ENCODE measurements at regions not wholly inside any gene's neighbourhood (a gene's known extent, or its start where the extent isn't known, plus 50 kb on each side); places are given as distances from the start of the nearest gene placed in this dataset.

DNA sequence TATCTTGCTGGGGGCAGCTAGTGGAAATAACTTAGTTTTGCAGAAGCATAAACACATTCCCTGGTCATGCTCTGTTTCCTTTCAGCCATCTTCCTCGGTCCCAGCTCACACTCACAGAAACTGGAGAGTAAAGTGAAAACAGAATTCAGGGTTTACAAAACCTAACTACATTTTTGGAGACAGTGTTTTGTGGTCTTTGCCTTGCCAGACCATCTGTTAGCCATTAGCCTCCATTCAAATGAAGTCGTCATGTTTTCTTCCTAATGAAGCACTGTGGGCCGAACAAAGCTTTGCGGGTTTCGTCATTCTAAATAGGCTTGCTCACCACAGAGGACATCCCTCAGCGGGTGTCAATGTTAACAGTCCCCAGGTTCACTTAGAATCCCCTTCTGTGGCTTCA, 214.6 kb upstream of the TMEM72 start:
- no peaks in the 10 kb centered on the region for H3K9me1 ChIP-seq (ENCODE audit: control insufficient read depth, insufficient read depth, low read length)
- no peaks in the 10 kb centered on the region for H3K4me1 ChIP-seq (replicated peaks in 1 of 2; ENCODE audit: control insufficient read depth in 2 of 2, insufficient read depth in 2 of 2, low read length in 2 of 2)
- in situ Hi-C loops (cut with MboI) = no loop called here
- intact Hi-C loops (cut with micrococcal nuclease) = no loop called here
- BruUV-seq (replicated peaks) = no TSS peak
- no peak overlapping the region for H2AFZ ChIP-seq (ENCODE audit: low read depth, low read length)
- H3K9me3 ChIP-seq (replicated peaks; ENCODE audit: control insufficient read depth, insufficient read depth, low read depth, low read length) = no peaks in the 10 kb centered on the region
- H3K4me3 ChIP-seq = no peak overlapping the region
- no peaks in the 10 kb centered on the region for H3K36me3 ChIP-seq (ENCODE audit: control insufficient read depth, insufficient read depth, low read length)
- no peak for DNase-seq (ENCODE audit: extremely low read depth in 1 of 4, low spot score in 3 of 4)
- H4K20me1 ChIP-seq (replicated peaks; ENCODE audit: control insufficient read depth, insufficient read depth, low read length) = no peaks in the 10 kb centered on the region
- H3K79me2 ChIP-seq (ENCODE audit: control insufficient read depth, insufficient read depth, low read length) = no peaks in the 10 kb centered on the region
- H3K27ac ChIP-seq (ENCODE audit: extremely low read depth, low read depth, low read length) = no peak overlapping the region
- CTCF ChIA-PET (ENCODE audit: low intra/inter-chr PET ratio) = no interaction called here
- FAIRE-seq = no peak
- no peaks in the 10 kb centered on the region for H3K27me3 ChIP-seq (ENCODE audit: control insufficient read depth in 2 of 2, insufficient read depth in 2 of 2, low read length in 2 of 2)
- no peak for ATAC-seq
- POLR2A ChIA-PET = no interaction called here
- no peak overlapping the region for H3K9ac ChIP-seq (ENCODE audit: insufficient read depth in 1 of 2, low read depth in 2 of 2, low read length in 2 of 2)
- 0% methylated on average over 6 of the region's 6 CpGs for WGBS (ENCODE audit: insufficient coverage, low coverage, missing lambda C conversion rate)
- H3K4me2 ChIP-seq (ENCODE audit: insufficient read depth, low read length) = no peak overlapping the region
- TF ChIP-seq, protein P1, sequence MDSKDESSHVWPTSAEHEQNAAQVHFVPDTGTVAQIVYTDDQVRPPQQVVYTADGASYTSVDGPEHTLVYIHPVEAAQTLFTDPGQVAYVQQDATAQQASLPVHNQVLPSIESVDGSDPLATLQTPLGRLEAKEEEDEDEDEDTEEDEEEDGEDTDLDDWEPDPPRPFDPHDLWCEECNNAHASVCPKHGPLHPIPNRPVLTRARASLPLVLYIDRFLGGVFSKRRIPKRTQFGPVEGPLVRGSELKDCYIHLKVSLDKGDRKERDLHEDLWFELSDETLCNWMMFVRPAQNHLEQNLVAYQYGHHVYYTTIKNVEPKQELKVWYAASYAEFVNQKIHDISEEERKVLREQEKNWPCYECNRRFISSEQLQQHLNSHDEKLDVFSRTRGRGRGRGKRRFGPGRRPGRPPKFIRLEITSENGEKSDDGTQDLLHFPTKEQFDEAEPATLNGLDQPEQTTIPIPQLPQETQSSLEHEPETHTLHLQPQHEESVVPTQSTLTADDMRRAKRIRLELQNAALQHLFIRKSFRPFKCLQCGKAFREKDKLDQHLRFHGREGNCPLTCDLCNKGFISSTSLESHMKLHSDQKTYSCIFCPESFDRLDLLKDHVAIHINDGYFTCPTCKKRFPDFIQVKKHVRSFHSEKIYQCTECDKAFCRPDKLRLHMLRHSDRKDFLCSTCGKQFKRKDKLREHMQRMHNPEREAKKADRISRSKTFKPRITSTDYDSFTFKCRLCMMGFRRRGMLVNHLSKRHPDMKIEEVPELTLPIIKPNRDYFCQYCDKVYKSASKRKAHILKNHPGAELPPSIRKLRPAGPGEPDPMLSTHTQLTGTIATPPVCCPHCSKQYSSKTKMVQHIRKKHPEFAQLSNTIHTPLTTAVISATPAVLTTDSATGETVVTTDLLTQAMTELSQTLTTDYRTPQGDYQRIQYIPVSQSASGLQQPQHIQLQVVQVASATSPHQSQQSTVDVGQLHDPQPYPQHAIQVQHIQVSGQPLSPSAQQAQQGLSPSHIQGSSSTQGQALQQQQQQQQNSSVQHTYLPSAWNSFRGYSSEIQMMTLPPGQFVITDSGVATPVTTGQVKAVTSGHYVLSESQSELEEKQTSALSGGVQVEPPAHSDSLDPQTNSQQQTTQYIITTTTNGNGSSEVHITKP (IDR thresholded peaks at IDR 0.05; ENCODE audit: partially characterized antibody) = no peak
- TF ChIP-seq, protein P2, sequence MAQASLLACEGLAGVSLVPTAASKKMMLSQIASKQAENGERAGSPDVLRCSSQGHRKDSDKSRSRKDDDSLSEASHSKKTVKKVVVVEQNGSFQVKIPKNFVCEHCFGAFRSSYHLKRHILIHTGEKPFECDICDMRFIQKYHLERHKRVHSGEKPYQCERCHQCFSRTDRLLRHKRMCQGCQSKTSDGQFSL (CRISPR knock-in tag; IDR thresholded peaks at IDR 0.05) = no peak
- TF ChIP-seq, protein P2 (tag; IDR thresholded peaks at IDR 0.05) = no peak
- TF ChIP-seq FUS (optimal IDR thresholded peaks at IDR 0.05; ENCODE audit: low read depth, low read length) = no peak
- TF ChIP-seq, protein P3, sequence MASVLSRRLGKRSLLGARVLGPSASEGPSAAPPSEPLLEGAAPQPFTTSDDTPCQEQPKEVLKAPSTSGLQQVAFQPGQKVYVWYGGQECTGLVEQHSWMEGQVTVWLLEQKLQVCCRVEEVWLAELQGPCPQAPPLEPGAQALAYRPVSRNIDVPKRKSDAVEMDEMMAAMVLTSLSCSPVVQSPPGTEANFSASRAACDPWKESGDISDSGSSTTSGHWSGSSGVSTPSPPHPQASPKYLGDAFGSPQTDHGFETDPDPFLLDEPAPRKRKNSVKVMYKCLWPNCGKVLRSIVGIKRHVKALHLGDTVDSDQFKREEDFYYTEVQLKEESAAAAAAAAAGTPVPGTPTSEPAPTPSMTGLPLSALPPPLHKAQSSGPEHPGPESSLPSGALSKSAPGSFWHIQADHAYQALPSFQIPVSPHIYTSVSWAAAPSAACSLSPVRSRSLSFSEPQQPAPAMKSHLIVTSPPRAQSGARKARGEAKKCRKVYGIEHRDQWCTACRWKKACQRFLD (CRISPR knock-in tag; IDR thresholded peaks at IDR 0.05) = no peak
- no peak for TF ChIP-seq EP400 (IDR thresholded peaks at IDR 0.05)
- TF ChIP-seq, protein P4, sequence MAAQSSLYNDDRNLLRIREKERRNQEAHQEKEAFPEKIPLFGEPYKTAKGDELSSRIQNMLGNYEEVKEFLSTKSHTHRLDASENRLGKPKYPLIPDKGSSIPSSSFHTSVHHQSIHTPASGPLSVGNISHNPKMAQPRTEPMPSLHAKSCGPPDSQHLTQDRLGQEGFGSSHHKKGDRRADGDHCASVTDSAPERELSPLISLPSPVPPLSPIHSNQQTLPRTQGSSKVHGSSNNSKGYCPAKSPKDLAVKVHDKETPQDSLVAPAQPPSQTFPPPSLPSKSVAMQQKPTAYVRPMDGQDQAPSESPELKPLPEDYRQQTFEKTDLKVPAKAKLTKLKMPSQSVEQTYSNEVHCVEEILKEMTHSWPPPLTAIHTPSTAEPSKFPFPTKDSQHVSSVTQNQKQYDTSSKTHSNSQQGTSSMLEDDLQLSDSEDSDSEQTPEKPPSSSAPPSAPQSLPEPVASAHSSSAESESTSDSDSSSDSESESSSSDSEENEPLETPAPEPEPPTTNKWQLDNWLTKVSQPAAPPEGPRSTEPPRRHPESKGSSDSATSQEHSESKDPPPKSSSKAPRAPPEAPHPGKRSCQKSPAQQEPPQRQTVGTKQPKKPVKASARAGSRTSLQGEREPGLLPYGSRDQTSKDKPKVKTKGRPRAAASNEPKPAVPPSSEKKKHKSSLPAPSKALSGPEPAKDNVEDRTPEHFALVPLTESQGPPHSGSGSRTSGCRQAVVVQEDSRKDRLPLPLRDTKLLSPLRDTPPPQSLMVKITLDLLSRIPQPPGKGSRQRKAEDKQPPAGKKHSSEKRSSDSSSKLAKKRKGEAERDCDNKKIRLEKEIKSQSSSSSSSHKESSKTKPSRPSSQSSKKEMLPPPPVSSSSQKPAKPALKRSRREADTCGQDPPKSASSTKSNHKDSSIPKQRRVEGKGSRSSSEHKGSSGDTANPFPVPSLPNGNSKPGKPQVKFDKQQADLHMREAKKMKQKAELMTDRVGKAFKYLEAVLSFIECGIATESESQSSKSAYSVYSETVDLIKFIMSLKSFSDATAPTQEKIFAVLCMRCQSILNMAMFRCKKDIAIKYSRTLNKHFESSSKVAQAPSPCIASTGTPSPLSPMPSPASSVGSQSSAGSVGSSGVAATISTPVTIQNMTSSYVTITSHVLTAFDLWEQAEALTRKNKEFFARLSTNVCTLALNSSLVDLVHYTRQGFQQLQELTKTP (IDR thresholded peaks at IDR 0.05; ENCODE audit: low read depth in 1 of 2, partially characterized antibody in 2 of 2) = no peak
- TF ChIP-seq ZNF586 (CRISPR knock-in tag; conservative IDR thresholded peaks at IDR 0.05) = no peak
- no peak for TF ChIP-seq RAD51 (IDR thresholded peaks at IDR 0.05; ENCODE audit: borderline replicate concordance, low read depth)
- no peak for TF ChIP-seq CREB1 (IDR thresholded peaks at IDR 0.05)
- TF ChIP-seq CREB1 (CRISPR knock-in tag; IDR thresholded peaks at IDR 0.05) = no peak
- TF ChIP-seq U2AF2 (optimal IDR thresholded peaks at IDR 0.05; ENCODE audit: low read depth, low read length) = no peak
- no peak for TF ChIP-seq C11orf30 (IDR thresholded peaks at IDR 0.05; ENCODE audit: low read depth)

Data from K562 (cell line).